ENCODE measurements at regions not wholly inside any gene's neighbourhood (a gene's known extent, or its start where the extent isn't known, plus 50 kb on each side); places are given as distances from the start of the nearest gene placed in this dataset.
"Not testable (repeated sequence)": the region's sequence is repeated elsewhere in the genome, so short reads cannot be mapped to it uniquely, and the experiment has no call there.

- no peaks in the 10 kb centered on the region for H3K27me3 ChIP-seq (replicated peaks; ENCODE audit: insufficient read depth, low read length)
- H3F3A ChIP-seq (ENCODE audit: insufficient read depth, low read length): no peaks in the 10 kb centered on the region
- TF ChIP-seq EZH2phosphoT487 (IDR thresholded peaks at IDR 0.05; ENCODE audit: low read length) (no peak), CTCF (IDR thresholded peaks at IDR 0.05; ENCODE audit: low read length) (no peak), EZH2 (optimal IDR thresholded peaks at IDR 0.05; ENCODE audit: low read depth, low read length) (no peak)
These were observed 83.6 kb upstream of the EXOC2 start for GRCh38 chr6:776528-776931.

GRCh38 chr6:775863-776262 is 82.9 kb upstream of the EXOC2 start:
- H4K20me1 ChIP-seq (ENCODE audit: insufficient read depth, low read length): no peaks in the 10 kb centered on the region
- H3F3A ChIP-seq (ENCODE audit: insufficient read depth, low read length): no peaks in the 10 kb centered on the region
- TF ChIP-seq EZH2phosphoT487 (IDR thresholded peaks at IDR 0.05; ENCODE audit: low read length): no peak
- no peak for TF ChIP-seq EZH2 (optimal IDR thresholded peaks at IDR 0.05; ENCODE audit: low read depth, low read length)
- no peak for TF ChIP-seq CTCF (IDR thresholded peaks at IDR 0.05; ENCODE audit: low read length)
- H3K4me2 ChIP-seq (ENCODE audit: low read depth, low read length): no peak overlapping the region
- H3K9ac ChIP-seq (ENCODE audit: low read length): no peak overlapping the region
- H3K9me3 ChIP-seq (replicated peaks; ENCODE audit: insufficient read depth, low read length): no peaks in the 10 kb centered on the region
- no peak overlapping the region for H2AFZ ChIP-seq (ENCODE audit: low read length)
- DNase-seq: no peak
- no peaks in the 10 kb centered on the region for H3K79me2 ChIP-seq (ENCODE audit: low read length)
- H3K4me1 ChIP-seq (ENCODE audit: low read length): no peaks in the 10 kb centered on the region
- no peaks in the 10 kb centered on the region for H3K9me2 ChIP-seq (replicated peaks; ENCODE audit: insufficient read depth, low read length)
- H3K27ac ChIP-seq (ENCODE audit: low read length): no peak overlapping the region
- no peaks in the 10 kb centered on the region for H3K36me3 ChIP-seq (replicated peaks; ENCODE audit: insufficient read depth, low read length)
- no peaks in the 10 kb centered on the region for H3K27me3 ChIP-seq (replicated peaks; ENCODE audit: insufficient read depth, low read length)
- H3K4me3 ChIP-seq (ENCODE audit: low read length): no peak overlapping the region

More at GRCh38 chr6:776528-776931, 83.6 kb upstream of the EXOC2 start:
- Histone ChIP-seq H3K4me2 (ENCODE audit: low read depth, low read length) (no peak overlapping the region), H3K79me2 (ENCODE audit: low read length) (no peaks in the 10 kb centered on the region), H3K27ac (ENCODE audit: low read length) (no peak overlapping the region), H3K9me2 (replicated peaks; ENCODE audit: insufficient read depth, low read length) (no peaks in the 10 kb centered on the region), H3K4me1 (ENCODE audit: low read length) (no peaks in the 10 kb centered on the region), H4K20me1 (ENCODE audit: insufficient read depth, low read length) (no peaks in the 10 kb centered on the region), H3K9me3 (replicated peaks; ENCODE audit: insufficient read depth, low read length) (no peaks in the 10 kb centered on the region), H3K4me3 (ENCODE audit: low read length) (no peak overlapping the region), H2AFZ (ENCODE audit: low read length) (no peak overlapping the region), H3K36me3 (replicated peaks; ENCODE audit: insufficient read depth, low read length) (no peaks in the 10 kb centered on the region), H3K9ac (ENCODE audit: low read length) (no peak overlapping the region)
- DNase-seq: no peak

DNA sequence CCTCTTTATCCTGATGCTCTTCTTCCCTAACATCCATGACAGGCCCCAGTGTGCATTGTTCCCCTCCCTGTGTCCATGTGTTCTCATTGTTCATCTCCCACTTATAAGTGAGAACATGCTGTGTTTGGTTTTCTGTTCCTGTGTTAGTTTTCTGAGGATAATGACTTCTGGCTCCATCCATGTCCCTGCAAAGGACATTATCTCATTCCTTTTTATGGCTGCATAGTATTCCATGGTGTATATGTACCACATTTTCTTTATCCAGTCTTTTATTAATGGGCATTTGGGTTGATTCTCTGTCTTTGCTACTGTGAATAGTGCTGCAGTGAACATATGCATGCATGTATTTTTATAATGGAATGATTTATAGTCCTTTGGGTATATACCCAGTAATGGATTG is 78.7 kb upstream of the EXOC2 start:
- not testable (repeated sequence) for H4K20me1 ChIP-seq (ENCODE audit: insufficient read depth, low read length); H3K4me2 ChIP-seq (ENCODE audit: low read depth, low read length); H3K9me2 ChIP-seq (replicated peaks; ENCODE audit: insufficient read depth, low read length); H3K4me3 ChIP-seq (ENCODE audit: low read length); H3F3A ChIP-seq (ENCODE audit: insufficient read depth, low read length); H3K27me3 ChIP-seq (replicated peaks; ENCODE audit: insufficient read depth, low read length); H3K36me3 ChIP-seq (replicated peaks; ENCODE audit: insufficient read depth, low read length); H3K27ac ChIP-seq (ENCODE audit: low read length); H3K4me1 ChIP-seq (ENCODE audit: low read length); H3K9me3 ChIP-seq (replicated peaks; ENCODE audit: insufficient read depth, low read length); H3K9ac ChIP-seq (ENCODE audit: low read length); H2AFZ ChIP-seq (ENCODE audit: low read length); DNase-seq; H3K79me2 ChIP-seq (ENCODE audit: low read length)

DNA sequence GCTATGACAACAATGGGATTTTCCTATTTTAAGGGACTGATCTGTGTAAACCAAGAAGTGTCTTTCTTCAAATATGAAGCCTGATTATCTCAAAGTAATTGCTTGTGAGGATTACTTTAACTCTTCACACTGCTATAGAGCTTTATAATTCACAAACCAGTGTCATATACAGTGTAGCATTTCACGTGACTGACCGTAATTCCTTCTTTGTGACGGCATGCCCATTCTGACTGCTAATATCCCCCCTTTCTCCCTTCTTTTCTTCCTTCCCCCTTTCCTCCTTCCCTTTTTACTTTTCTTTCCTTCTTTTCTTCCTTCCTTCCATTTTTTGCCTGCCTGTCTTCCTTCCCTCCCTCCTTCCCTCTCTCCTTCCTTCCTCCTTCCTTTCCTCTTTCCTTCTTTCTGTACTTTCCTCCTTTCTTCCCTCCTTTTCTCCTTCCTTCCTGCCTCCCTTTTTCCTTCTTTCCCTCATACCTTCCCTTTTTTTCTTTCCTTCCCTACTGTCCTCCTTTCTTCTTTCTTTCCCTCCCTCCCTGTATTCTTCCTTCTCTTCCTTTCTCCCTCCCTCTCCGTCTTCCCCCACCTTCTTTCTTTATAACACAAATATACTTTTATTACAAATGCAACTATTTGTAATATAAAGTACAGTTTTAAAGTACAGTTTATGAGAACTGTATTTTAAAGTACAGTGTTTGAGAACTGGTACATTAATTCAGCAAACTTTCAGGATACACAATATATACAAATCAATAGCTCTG is 75.0 kb upstream of the EXOC2 start:
- no peaks in the 10 kb centered on the region for H3K79me2 ChIP-seq (ENCODE audit: low read length)
- no peaks in the 10 kb centered on the region for H3K4me1 ChIP-seq (ENCODE audit: low read length)
- no peak overlapping the region for H2AFZ ChIP-seq (ENCODE audit: low read length)
- H3K4me3 ChIP-seq (ENCODE audit: low read length): no peak overlapping the region
- no peaks in the 10 kb centered on the region for H3K27me3 ChIP-seq (replicated peaks; ENCODE audit: insufficient read depth, low read length)
- no peak overlapping the region for H3K27ac ChIP-seq (ENCODE audit: low read length)
- H3K9me3 ChIP-seq (replicated peaks; ENCODE audit: insufficient read depth, low read length): no peaks in the 10 kb centered on the region
- H3F3A ChIP-seq (ENCODE audit: insufficient read depth, low read length): no peaks in the 10 kb centered on the region; the same call in 1 of the 2 replicates
- H3K4me2 ChIP-seq (ENCODE audit: low read depth, low read length): no peak overlapping the region
- H4K20me1 ChIP-seq (ENCODE audit: insufficient read depth, low read length): no peaks in the 10 kb centered on the region
- no peaks in the 10 kb centered on the region for H3K9me2 ChIP-seq (replicated peaks; ENCODE audit: insufficient read depth, low read length)
- H3K9ac ChIP-seq (ENCODE audit: low read length): no peak overlapping the region
- TF ChIP-seq CTCF (IDR thresholded peaks at IDR 0.05; ENCODE audit: low read length) (no peak), EZH2 (optimal IDR thresholded peaks at IDR 0.05; ENCODE audit: low read depth, low read length) (no peak), EZH2phosphoT487 (IDR thresholded peaks at IDR 0.05; ENCODE audit: low read length) (no peak)
- DNase-seq: no peak
- H3K36me3 ChIP-seq (replicated peaks; ENCODE audit: insufficient read depth, low read length): no peaks in the 10 kb centered on the region

All from MM.1S (cell line).